ENCODE measurements at regions not wholly inside any gene's neighbourhood (a gene's known extent, or its start where the extent isn't known, plus 50 kb on each side); places are given as distances from the start of the nearest gene placed in this dataset.

GRCh38 chr2:242065426-242065825 is 195.9 kb downstream of the RTP5 start:
- TF ChIP-seq CTCF (IDR thresholded peaks at IDR 0.05) (no peak), POLR2A (IDR thresholded peaks at IDR 0.05) (no peak), POLR2AphosphoS5 (IDR thresholded peaks at IDR 0.05) (no peak)
